DOHH2 (cell line): ENCODE measurements at regions not wholly inside any gene's neighbourhood (a gene's known extent, or its start where the extent isn't known, plus 50 kb on each side); places are given as distances from the start of the nearest gene placed in this dataset.
A peak's percentile ranks its signal among the peaks of the same experiment; 100 is the strongest.

Experiments
- H3F3A ChIP-seq: fragments of 200-600 bp; sonication (generic), shearing (Covaris generic); 2 replicates; pipeline ENCODE4 v1.6.0; 2016; ENCODE audit warnings: antibody characterized with exemption, mild to moderate bottlenecking; ENCODE audit not compliant: control insufficient read depth, insufficient read depth
- H3K27ac ChIP-seq: fragments of 200-600 bp; sonication (generic); 2 replicates; pipeline ENCODE4 v1.5.1; 2014; ENCODE audit warnings: low read depth, mild to moderate bottlenecking, low read length, moderate library complexity
- H3K27me3 ChIP-seq: fragments of 200-600 bp; sonication (generic); 2 replicates; pipeline ENCODE4 v1.6.1; 2014; ENCODE audit warnings: mild to moderate bottlenecking, low read length, mixed read lengths; ENCODE audit not compliant: control insufficient read depth
- H3K36me3 ChIP-seq: fragments of 200-600 bp; sonication (generic); 2 replicates; pipeline ENCODE4 v1.6.1; 2014; ENCODE audit warnings: mild to moderate bottlenecking, low read length, moderate library complexity, mixed read lengths; ENCODE audit not compliant: control insufficient read depth
- H3K4me1 ChIP-seq: fragments of 200-600 bp; sonication (generic); 2 replicates; pipeline ENCODE4 v1.6.1; 2014; ENCODE audit warnings: mild to moderate bottlenecking, low read length, mixed read lengths; ENCODE audit not compliant: control insufficient read depth
- H3K4me2 ChIP-seq: fragments of 200-600 bp; sonication (generic); 2 replicates; pipeline ENCODE4 v1.6.0; 2014; ENCODE audit warnings: mild to moderate bottlenecking, low read length, moderate library complexity
- H3K4me3 ChIP-seq: fragments of 200-600 bp; sonication (generic); 2 replicates; pipeline ENCODE4 v1.5.1; 2014; ENCODE audit warnings: mild to moderate bottlenecking, low read length, mixed read lengths
- H3K79me2 ChIP-seq: fragments of 200-600 bp; sonication (generic); 2 replicates; pipeline ENCODE4 v1.6.1; 2014; ENCODE audit warnings: mild to moderate bottlenecking, low read length, mixed read lengths; ENCODE audit not compliant: control insufficient read depth
- H3K9me2 ChIP-seq: fragments of 200-600 bp; sonication (generic); replicated peaks from 2 replicates; pipeline ENCODE4 v1.6.1; 2014; ENCODE audit warnings: mild to moderate bottlenecking, low read length, mixed read lengths; ENCODE audit not compliant: control insufficient read depth
- H3K9me3 ChIP-seq: fragments of 200-600 bp; sonication (generic); 2 replicates; pipeline ENCODE4 v1.6.1; 2014; ENCODE audit warnings: antibody characterized with exemption, low read length, mixed read lengths; ENCODE audit not compliant: control insufficient read depth, insufficient read depth
- H4K20me1 ChIP-seq: fragments of 200-600 bp; sonication (generic); 2 replicates; pipeline ENCODE4 v1.6.0; 2014; ENCODE audit warnings: low read depth, mild to moderate bottlenecking, antibody characterized with exemption, low read length, moderate library complexity; ENCODE audit not compliant: control insufficient read depth, insufficient read depth
- CTCF ChIP-seq: fragments of 200-600 bp; sonication (generic); IDR thresholded peaks from one replicate; pipeline ENCODE4 v1.5.1; 2014; ENCODE audit warnings: antibody characterized with exemption, mild to moderate bottlenecking, low read depth, low read length; ENCODE audit not compliant: poor library complexity, severe bottlenecking
- EZH2phosphoT487 ChIP-seq: fragments of 200-600 bp; sonication (generic); IDR thresholded peaks from 2 replicates; pipeline ENCODE4 v1.6.1; 2017; ENCODE audit warnings: borderline replicate concordance, mild to moderate bottlenecking, antibody characterized with exemption, low read length, moderate library complexity, mixed read lengths

GRCh38 chr2:182650704-182651103, 65.4 kb upstream of the DNAJC10 start:
- Histone ChIP-seq H3F3A (no peaks in the 10 kb centered on the region), H3K27me3 (no peaks in the 10 kb centered on the region), H3K79me2 (no peaks in the 10 kb centered on the region), H3K36me3 (no peaks in the 10 kb centered on the region), H3K9me2 (no peaks in the 10 kb centered on the region), H3K27ac (no peak overlapping the region), H3K9me3 (no peaks in the 10 kb centered on the region), H4K20me1 (no peaks in the 10 kb centered on the region), H3K4me3 (no peak overlapping the region), H3K4me1 (peaks cover 9% of the 10 kb centered on the region), H3K4me2 (peak overlapping the region; percentile 25; the same call in 1 of the 2 replicates)
- TF ChIP-seq CTCF (peak; percentile 63), EZH2phosphoT487 (no peak)

- Histone ChIP-seq H3K9me2 (no peaks in the 10 kb centered on the region), H3K79me2 (no peaks in the 10 kb centered on the region), H3K27ac (no peak overlapping the region)
Measured at GRCh38 chr2:182652326-182652725, 63.7 kb upstream of the DNAJC10 start.

GRCh38 chr2:182655750-182656149, 60.3 kb upstream of the DNAJC10 start:
- H3K36me3 ChIP-seq, result no peaks in the 10 kb centered on the region
- no peak overlapping the region for H3K4me2 ChIP-seq
- no peaks in the 10 kb centered on the region for H4K20me1 ChIP-seq
- no peaks in the 10 kb centered on the region for H3K27me3 ChIP-seq
- TF ChIP-seq EZH2phosphoT487 (no peak), CTCF (no peak)
- H3K79me2 ChIP-seq, result no peaks in the 10 kb centered on the region
- no peaks in the 10 kb centered on the region for H3F3A ChIP-seq
- H3K27ac ChIP-seq, result no peak overlapping the region
- H3K9me2 ChIP-seq, result no peaks in the 10 kb centered on the region
- H3K4me3 ChIP-seq, result no peak overlapping the region
- no peaks in the 10 kb centered on the region for H3K9me3 ChIP-seq
- H3K4me1 ChIP-seq, result peaks cover 2% of the 10 kb centered on the region; the same call in 1 of the 2 replicates

More at GRCh38 chr2:182652326-182652725, 63.7 kb upstream of the DNAJC10 start:
- Histone ChIP-seq H3K4me2 (no peak overlapping the region), H3K9me3 (no peaks in the 10 kb centered on the region), H3K36me3 (no peaks in the 10 kb centered on the region), H3F3A (no peaks in the 10 kb centered on the region), H3K4me3 (no peak overlapping the region), H3K27me3 (no peaks in the 10 kb centered on the region), H4K20me1 (no peaks in the 10 kb centered on the region), H3K4me1 (peaks cover 2% of the 10 kb centered on the region; the same call in 1 of the 2 replicates)
- TF ChIP-seq CTCF (no peak), EZH2phosphoT487 (no peak)
